ENCODE measurements at regions not wholly inside any gene's neighbourhood (a gene's known extent, or its start where the extent isn't known, plus 50 kb on each side); places are given as distances from the start of the nearest gene placed in this dataset.

DNA sequence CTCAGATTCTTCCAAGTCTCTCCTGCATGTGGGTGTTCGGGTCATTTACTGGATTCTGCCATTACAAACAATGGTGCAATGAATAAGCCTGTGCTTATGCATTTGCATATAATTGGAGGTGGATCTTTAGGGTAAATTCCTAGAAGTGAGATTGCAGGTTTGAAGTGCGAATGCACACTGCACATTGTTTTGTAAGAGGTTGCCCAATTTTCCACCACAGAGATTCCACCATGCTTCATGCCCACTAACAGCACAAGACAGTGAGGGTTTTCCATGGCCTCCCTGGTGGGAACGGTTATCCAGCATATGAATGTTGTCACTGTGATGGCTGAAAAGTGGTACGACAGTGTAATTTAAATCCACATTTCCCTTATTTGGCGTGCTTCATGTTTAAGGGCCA lies 178.8 kb upstream of the PMEPA1 start:
- TF ChIP-seq CTCF (IDR thresholded peaks at IDR 0.05) (no peak), POLR2A (IDR thresholded peaks at IDR 0.05) (no peak)

All from tibial nerve (tissue), 3 donors.